Fibroblast of skin of right quadriceps (primary cell): ENCODE measurements at regions not wholly inside any gene's neighbourhood (a gene's known extent, or its start where the extent isn't known, plus 50 kb on each side); places are given as distances from the start of the nearest gene placed in this dataset.
"Not testable (repeated sequence)": the region's sequence is repeated elsewhere in the genome, so short reads cannot be mapped to it uniquely, and the experiment has no call there.

Source experiments
- DNase-seq: peaks from one replicate; pipeline ENCODE4 v3.0.0-alpha.2; 2013

GRCh38 chr2:17460371-17461086, 57.7 kb downstream of the RAD51AP2 start:
- no peak for DNase-seq

- DNase-seq = no peak
Measured at GRCh38 chr2:17455343-17455742, 62.9 kb downstream of the RAD51AP2 start.

GRCh38 chr2:17446191-17446590, 72.0 kb downstream of the RAD51AP2 start:
- DNase-seq = not testable (repeated sequence)

- no peak for DNase-seq
Measured at GRCh38 chr2:17445744-17446143, 72.5 kb downstream of the RAD51AP2 start.

GRCh38 chr2:17442334-17442733, 75.9 kb downstream of the RAD51AP2 start:
- DNase-seq = peak; percentile 23

DNA sequence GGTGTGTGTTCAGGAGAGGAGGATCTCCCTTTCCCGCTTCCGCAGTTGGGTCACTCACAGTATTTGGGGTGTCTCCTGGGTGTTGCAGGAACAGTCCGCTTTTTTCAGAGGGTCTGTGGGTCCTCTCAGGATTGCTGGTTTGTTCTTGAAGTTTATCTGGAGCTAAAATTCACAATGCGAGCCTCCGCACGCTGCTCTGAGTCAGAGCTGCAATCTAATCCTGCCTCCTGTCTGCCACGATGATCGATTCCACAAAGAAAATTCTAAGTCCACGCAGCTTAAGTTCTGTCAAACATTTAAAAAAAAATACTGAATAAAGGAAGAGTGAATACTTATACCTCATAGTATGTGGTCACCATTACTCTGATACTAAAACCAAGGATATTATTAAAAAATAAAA, 76.5 kb downstream of the RAD51AP2 start:
- DNase-seq = no peak

GRCh38 chr2:17441055-17441771, 77.0 kb downstream of the RAD51AP2 start:
- no peak for DNase-seq

GRCh38 chr2:17430326-17430725, 87.9 kb downstream of the RAD51AP2 start:
- no peak for DNase-seq

DNA sequence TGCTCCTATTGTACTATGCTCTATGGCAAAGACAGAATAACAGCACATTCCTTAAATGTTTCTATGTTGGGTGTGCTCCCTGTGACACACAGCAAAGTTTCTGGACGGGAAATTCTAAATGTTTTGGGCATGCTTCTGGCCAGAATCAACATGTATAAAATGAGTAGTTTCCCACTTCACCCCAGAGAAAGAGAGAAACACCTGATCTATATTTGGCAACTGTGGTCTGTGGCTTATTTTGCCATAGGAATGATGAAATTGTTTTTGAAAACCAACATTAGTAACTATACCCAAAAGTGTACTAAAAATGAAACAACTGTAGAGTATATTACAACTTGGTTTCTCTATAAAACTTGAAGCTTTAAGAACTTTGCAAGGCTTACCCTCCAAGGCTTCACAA, 89.1 kb downstream of the RAD51AP2 start:
- peak; percentile 77 for DNase-seq

- DNase-seq = no peak
Measured at GRCh38 chr2:17427401-17427800, 90.8 kb downstream of the RAD51AP2 start.

DNA sequence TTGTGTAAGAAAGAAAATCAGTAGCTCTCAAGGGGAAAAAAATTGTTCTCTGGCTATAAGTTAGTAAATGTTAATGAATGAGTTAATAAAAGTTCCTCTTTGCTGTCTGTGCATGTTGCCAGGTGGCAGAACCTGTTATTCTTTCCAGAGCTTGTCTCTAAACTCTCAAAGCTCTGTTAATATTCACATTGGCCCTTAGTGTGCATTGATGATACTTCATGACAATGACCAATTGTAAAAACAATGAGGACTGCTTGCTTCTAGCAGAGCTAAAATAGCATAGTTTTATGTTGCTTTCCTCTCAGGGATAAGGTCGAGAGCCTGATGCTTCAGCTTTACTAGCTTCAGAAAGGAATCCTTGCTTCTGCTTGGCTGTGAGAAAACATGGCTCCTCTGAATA, 91.5 kb downstream of the RAD51AP2 start:
- DNase-seq = no peak

DNA sequence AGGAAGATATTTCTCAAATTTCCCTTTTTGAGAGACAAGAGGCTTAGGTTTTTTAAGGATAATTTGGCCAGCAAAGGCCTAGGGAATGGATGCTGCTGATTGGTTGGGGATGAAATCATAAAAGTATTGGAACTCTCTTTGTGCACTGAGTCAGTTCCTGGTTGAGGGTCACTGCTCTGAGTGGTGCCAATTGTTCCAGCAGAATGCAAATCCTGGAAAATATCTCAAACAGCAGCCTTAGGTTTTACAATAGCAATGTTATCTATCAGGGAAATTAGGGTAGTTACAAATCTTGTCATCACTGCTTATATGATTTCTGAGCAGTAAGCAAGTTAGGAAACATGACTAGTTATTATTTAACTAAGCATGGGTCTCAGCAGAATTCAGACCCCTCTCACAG, 96.2 kb downstream of the RAD51AP2 start:
- DNase-seq = peak; percentile 55

DNA sequence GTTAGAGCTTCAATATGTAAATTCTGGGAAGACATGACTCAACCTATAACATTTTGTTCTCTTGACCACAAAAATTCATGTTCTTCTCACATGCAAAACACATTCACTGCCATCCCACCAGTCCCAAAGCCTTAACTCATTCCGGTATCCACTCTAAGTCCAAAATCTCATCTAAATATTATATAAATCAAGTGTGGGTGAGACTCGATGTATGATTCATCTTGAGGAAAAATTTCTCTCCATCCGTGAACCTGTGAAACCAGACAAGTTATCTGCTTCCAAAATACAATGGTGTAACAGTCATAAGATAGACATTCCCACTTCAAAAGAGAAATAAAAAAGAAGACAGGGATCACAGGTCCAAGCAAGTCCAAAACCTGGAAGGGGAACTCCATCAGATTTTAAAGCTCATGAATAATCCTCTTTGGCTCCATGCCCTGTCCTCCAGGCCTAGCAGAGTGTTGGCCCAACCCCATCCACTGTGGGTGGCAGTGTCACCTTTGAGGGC, 101.3 kb downstream of the RAD51AP2 start:
- DNase-seq = peak; percentile 98

- DNase-seq = peak; percentile 55
Measured at GRCh38 chr2:17413036-17413435, 105.2 kb downstream of the RAD51AP2 start.

GRCh38 chr2:17401096-17401495, 117.1 kb downstream of the RAD51AP2 start:
- no peak for DNase-seq

DNA sequence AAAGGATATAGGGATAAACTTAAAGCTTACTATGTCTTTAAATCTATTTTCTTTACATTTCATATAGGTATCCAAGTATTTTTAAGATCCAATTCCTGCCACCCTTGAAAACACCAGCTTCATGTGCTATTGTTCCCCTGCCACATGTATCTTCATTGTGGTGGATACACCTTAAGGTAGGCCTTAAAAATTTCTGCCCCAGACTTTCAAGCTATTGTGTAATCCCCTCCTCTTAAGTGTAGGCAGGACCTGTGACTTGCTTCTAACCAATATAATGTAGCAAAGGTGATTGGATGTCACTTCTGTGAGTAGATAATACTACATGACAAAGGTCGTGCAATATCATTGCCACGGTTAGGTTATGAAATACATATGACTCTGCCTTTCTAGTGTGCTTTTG, 119.5 kb downstream of the RAD51AP2 start:
- no peak for DNase-seq

DNA sequence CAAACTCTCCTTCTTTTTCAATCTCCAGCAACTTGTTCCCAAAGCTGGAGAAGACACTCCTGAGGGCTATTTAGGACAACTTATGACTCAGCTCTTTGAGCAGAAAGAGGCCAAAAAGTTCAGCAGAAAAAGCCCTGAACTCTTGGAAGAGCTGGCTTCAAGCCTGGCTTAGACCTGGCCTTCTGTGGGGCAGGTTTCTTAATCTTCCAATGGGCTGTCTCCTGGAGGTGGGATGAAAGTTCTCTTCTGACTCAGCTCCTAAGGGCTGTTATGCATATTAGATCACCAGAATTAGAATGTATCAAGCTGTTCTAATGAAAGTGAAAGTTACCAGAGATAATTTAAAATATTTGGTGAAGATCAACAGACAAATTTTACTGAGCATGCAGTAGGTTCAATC, 129.4 kb downstream of the RAD51AP2 start:
- DNase-seq = peak; percentile 15

DNA sequence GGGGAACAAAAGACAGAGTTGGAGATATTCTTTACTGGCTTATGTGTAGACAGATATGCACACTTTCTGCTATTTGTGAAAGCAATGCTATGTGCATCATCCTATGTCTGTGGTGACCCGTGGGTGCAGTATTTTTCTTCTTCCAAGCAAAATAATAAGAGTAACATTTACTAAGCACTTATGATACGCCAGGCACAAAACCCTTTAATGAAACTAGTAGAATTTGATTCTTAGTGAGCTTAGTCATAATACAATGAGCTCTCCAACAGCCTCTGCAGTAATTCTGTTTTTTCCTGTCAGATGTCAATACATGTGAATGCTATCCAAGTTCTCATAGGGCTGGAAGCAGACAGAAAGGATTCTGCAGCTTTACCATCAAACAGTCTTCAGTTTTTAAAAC, 130.6 kb downstream of the RAD51AP2 start:
- no peak for DNase-seq

DNA sequence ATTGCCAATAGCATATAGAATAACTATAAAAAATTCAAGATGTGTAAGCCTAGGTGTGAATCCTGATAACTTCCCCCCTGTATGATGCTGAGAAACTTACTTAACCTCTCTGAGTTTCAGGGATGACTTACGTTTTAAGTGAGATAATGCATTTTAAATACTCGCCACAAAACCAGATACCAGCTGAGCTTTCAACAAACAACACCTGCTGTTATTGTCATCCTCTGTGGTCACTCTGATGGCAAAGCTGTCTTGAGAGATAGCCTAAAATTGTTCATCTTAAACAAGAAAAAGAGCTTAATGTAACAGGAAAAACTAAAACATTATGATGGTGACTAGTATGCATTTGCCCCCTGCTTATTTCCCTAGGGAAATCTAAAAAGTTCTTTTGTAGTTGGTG, 131.5 kb downstream of the RAD51AP2 start:
- no peak for DNase-seq

DNA sequence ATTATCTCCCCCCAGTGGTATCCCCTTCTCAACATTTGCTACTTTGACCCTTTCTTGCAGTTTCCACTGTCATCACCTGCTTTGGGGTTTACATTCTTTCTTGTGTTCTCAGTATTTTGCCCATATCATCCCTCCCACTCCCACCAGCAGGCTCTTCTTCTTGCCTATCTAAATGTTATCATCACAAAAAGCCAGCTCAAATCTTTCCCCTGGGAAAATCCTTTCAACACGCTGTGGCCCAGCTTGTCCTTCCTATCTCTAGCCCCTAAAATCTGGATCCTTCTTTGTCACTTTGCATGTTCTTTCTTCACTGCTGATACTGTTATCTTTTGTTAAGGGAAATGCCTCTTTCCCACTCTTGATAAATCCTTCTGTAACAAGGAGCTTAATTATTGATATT, 138.2 kb downstream of the RAD51AP2 start:
- no peak for DNase-seq

GRCh38 chr2:17375262-17375661, 143.0 kb downstream of the RAD51AP2 start:
- DNase-seq = no peak

DNA sequence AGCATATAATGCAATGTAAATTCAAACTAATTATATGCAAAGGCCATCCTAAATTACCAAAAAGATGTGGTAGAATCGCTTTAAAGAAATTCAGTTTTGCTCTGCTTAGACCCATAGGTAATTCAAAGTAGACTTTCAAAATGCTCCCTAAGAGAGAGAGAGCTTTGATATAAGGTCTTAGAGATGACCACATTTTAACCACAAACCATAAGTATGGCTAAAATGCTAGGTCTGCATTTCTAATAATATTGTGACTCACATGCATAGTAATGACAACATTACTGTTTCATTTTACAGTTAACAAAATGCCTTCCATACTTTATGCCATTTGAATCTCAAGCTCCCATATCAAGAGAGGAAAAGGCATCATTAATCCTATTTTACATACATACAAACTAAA, 144.5 kb downstream of the RAD51AP2 start:
- DNase-seq = peak; percentile 76

GRCh38 chr2:17373041-17373440, 145.2 kb downstream of the RAD51AP2 start:
- DNase-seq = peak; percentile 56

DNA sequence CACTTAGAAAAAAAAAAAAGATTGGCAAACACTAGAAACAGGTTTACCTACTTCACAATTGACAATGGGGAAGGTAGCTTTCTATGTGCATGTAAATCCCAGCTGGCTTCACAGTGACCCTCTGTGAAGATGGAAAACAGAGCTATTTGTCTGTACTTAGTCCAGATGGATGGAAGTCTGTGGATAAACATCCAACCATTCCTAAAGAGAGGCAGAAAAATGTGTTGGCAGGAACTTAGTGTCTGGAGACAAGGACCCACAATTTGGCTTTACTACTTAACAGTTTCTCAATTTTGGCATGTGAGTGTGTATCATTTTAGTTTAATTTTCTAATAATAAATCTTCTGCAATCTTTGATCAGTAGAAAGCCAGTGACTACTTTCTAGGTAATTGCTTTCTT, 154.4 kb downstream of the RAD51AP2 start:
- DNase-seq = no peak
